SK-N-MC (cell line): ENCODE measurements at regions not wholly inside any gene's neighbourhood (a gene's known extent, or its start where the extent isn't known, plus 50 kb on each side); places are given as distances from the start of the nearest gene placed in this dataset.

Experiments
- EZH2 ChIP-seq: fragments of 200-600 bp; sonication (generic); IDR thresholded peaks from one replicate; pipeline ENCODE4 v1.6.1; 2017; ENCODE audit warnings: antibody characterized with exemption
- FOXP2 ChIP-seq: optimal IDR thresholded peaks from 2 replicates; pipeline ENCODE3; 2011; ENCODE audit warnings: mild to moderate bottlenecking, moderate library complexity; ENCODE audit not compliant: insufficient read depth; ENCODE audit errors: extremely low read length, control extremely low read depth
- POLR2AphosphoS5 ChIP-seq: IDR thresholded peaks from 2 replicates; pipeline ENCODE4 v1.6.1; 2012; ENCODE audit warnings: mild to moderate bottlenecking, low read depth, low read length, borderline replicate concordance

- TF ChIP-seq POLR2AphosphoS5: no peak
- TF ChIP-seq EZH2: no peak
- TF ChIP-seq FOXP2: no peak
Observed at GRCh38 chr16:54739381-54739780, 191.3 kb upstream of the IRX5 start.
